Tongue (tissue), 1 donor: ENCODE measurements at regions not wholly inside any gene's neighbourhood (a gene's known extent, or its start where the extent isn't known, plus 50 kb on each side); places are given as distances from the start of the nearest gene placed in this dataset.

Source experiments
- DNase-seq: peaks from one replicate; pipeline ENCODE4 v3.0.0-alpha.2; 2015

- no peak for DNase-seq
Measured at GRCh38 chr20:57874141-57874540, 164.3 kb upstream of the PMEPA1 start.

- DNase-seq: no peak
Measured at GRCh38 chr20:57872816-57873409, 163.1 kb upstream of the PMEPA1 start.

GRCh38 chr20:57871237-57871632 is 161.4 kb upstream of the PMEPA1 start:
- DNase-seq: no peak

- no peak for DNase-seq
Measured at GRCh38 chr20:57870597-57871236, 160.9 kb upstream of the PMEPA1 start.

GRCh38 chr20:57869951-57870315 is 160.1 kb upstream of the PMEPA1 start:
- DNase-seq: no peak

- DNase-seq: no peak
Measured at GRCh38 chr20:57869291-57869950, 159.6 kb upstream of the PMEPA1 start.

GRCh38 chr20:57868310-57868709 is 158.5 kb upstream of the PMEPA1 start:
- no peak for DNase-seq

GRCh38 chr20:57867807-57868206 is 158.0 kb upstream of the PMEPA1 start:
- no peak for DNase-seq

GRCh38 chr20:57867181-57867803 is 157.5 kb upstream of the PMEPA1 start:
- no peak for DNase-seq

- peak; percentile 48 for DNase-seq
Measured at GRCh38 chr20:57866250-57867106, 156.7 kb upstream of the PMEPA1 start.

- DNase-seq: no peak
Measured at GRCh38 chr20:57865266-57865665, 155.5 kb upstream of the PMEPA1 start.

- no peak for DNase-seq
Measured at GRCh38 chr20:57860576-57860975, 150.8 kb upstream of the PMEPA1 start.

- DNase-seq: no peak
Measured at GRCh38 chr20:57857969-57858368, 148.2 kb upstream of the PMEPA1 start.

GRCh38 chr20:57857118-57857517 is 147.3 kb upstream of the PMEPA1 start:
- DNase-seq: no peak

GRCh38 chr20:57856658-57857057 is 146.8 kb upstream of the PMEPA1 start:
- DNase-seq: no peak

GRCh38 chr20:57851796-57852195 is 142.0 kb upstream of the PMEPA1 start:
- DNase-seq: peak; percentile 13

- DNase-seq: no peak
Measured at GRCh38 chr20:57851025-57851682, 141.3 kb upstream of the PMEPA1 start.

- DNase-seq: no peak
Measured at GRCh38 chr20:57849521-57850215, 139.9 kb upstream of the PMEPA1 start.

- DNase-seq: no peak
Measured at GRCh38 chr20:57849121-57849520, 139.3 kb upstream of the PMEPA1 start.

- no peak for DNase-seq
Measured at GRCh38 chr20:57848282-57848681, 138.5 kb upstream of the PMEPA1 start.

GRCh38 chr20:57847104-57847503 is 137.3 kb upstream of the PMEPA1 start:
- peak; percentile 57 for DNase-seq
